OCI-LY7 (cell line): ENCODE measurements at regions not wholly inside any gene's neighbourhood (a gene's known extent, or its start where the extent isn't known, plus 50 kb on each side); places are given as distances from the start of the nearest gene placed in this dataset.

Source experiments
- CTCF ChIP-seq: fragments of 200-600 bp; sonication (generic); conservative IDR thresholded peaks from 2 replicates; pipeline ENCODE4 v1.5.1; 2014; ENCODE audit warnings: mild to moderate bottlenecking, antibody characterized with exemption, low read length, moderate library complexity, mixed read lengths
- EZH2phosphoT487 ChIP-seq: fragments of 200-600 bp; sonication (generic); IDR thresholded peaks from 2 replicates; pipeline ENCODE4 v1.6.1; 2018; ENCODE audit warnings: low read depth, borderline replicate concordance, mild to moderate bottlenecking, mixed run types, antibody characterized with exemption, low read length, moderate library complexity, mixed read lengths

GRCh38 chr9:107932046-107932445 is 442.5 kb upstream of the KLF4 start:
- TF ChIP-seq CTCF, result no peak
- TF ChIP-seq EZH2phosphoT487, result no peak
